Non-pigmented ciliary epithelial cell (primary cell): ENCODE measurements at regions not wholly inside any gene's neighbourhood (a gene's known extent, or its start where the extent isn't known, plus 50 kb on each side); places are given as distances from the start of the nearest gene placed in this dataset.

Experiments
- DNase-seq: peaks from one replicate; pipeline ENCODE4 v3.0.0-alpha.2; 2010; ENCODE audit warnings: low read depth

DNA sequence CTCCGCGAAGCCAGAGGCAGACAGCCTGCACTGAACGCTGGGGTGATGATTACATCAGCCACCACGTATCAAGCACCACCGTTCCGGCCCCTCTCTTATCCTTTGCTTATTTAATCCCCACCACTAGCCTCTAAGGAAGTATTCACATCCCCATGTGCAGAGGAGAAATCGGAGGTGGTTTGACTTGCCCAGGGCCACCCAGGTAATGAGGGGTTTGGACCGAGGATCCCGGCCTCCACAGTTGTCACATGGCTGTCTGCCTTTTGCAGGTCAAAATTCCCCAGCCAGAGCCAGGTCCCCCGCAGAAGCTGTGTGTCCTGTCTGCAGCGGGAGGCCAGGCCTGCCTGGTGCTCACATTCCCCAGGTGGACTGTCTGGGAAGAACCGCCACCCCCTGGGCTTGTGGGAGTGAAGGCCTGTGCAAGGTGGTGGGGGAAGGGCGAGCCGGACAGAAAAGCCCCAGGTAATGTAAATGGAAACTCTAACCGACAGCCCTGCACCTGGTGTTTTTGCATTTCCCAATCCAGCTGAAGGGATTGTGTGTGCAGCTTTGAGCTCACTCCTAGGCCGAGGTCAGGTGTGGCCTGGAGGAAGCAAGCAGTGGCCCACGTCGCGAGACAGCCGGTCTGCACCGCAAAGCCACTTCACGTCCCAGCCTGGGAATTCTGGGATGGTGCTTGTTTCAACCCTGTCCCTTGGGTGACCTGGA is 108.5 kb upstream of the ID2 start:
- no peak for DNase-seq

DNA sequence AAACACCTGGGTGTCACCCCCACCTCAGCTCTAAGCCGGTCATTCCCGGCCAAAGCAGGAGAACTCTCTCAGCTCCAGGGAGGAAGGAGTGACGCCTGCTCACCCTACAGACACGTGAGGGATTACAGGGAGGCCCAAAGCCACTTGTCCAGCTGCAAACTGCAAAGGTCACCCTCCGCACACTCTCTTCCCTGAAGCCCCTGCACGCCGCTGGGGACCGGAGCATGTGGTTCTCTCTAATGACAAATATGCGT is 108.0 kb upstream of the ID2 start:
- DNase-seq = no peak

DNA sequence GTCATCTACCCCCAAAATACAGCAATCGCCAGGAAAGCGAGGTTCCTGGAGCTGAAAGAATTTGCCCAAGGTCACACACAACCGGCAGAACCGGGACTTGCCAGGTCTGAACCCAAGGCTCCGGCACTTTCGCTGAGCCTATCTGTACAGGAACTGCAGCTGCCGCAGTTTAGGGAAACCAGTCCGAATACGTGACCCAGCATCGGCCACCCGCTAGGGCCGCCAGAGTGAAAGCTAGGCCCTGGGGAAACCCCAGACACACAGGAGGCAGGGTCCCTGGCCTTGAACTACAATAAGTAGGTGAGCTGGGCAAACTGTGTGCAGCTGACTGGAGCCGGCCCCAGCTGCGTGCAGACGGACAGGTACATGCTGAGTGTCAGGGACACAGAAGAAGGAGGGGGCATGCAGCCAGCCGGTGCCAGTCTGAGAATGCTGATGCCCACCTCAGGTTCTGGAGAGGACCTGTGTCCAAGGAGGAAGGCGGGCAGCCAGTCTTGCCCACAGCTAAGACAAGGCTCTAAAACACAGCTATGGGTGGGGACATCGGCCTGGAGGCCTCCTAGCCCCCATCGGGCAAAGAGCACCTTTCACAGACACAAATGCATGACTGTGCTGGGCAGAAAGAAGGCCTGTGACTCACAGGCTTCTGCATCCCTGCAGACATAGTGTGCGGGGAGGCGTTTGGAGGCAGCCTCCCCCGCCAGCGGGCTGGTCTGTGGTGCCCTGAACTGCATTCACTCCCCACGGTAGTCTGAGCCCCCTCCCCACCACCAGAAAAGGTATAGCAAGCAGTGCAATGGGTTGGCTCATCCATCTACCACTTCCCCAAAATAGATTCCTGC is 107.4 kb upstream of the ID2 start:
- no peak for DNase-seq

DNA sequence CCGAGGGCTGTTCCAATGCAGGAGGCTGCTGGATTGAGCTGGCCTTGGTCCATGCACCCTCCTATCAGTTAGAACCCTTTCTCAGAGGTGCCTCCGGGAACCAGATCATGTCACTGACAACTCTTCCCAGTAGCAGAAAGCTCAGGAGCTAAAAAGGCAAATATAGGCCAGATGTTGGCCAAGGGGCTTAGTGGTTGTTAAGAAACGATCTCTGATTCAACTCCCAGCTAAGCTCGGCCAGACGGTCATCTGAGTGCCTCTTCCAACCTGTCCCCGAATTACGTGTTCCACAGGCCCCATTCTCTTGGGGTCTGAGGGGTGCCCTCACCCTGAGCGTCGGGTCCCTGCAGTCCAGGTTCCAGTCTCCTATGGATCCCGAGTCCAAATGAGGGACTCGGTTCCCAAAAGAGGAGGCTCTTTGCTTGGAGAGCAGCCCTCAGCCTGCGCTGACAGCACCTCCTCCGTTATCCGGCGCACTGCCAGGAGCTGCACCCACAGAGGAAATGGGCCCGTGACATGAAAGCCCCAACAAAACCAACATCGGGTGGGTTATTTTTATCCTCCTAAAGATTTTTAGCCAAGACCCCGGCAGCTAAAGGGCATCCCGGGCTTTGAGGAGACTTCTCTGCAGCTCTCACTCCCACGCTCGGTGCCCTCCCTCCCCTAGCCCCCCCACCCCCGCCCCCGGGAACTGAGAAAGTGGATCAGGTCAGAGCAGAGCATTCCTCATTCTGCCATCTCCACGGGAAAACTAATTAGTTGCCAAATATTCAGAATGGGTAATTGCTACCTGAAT is 106.6 kb upstream of the ID2 start:
- no peak for DNase-seq

DNA sequence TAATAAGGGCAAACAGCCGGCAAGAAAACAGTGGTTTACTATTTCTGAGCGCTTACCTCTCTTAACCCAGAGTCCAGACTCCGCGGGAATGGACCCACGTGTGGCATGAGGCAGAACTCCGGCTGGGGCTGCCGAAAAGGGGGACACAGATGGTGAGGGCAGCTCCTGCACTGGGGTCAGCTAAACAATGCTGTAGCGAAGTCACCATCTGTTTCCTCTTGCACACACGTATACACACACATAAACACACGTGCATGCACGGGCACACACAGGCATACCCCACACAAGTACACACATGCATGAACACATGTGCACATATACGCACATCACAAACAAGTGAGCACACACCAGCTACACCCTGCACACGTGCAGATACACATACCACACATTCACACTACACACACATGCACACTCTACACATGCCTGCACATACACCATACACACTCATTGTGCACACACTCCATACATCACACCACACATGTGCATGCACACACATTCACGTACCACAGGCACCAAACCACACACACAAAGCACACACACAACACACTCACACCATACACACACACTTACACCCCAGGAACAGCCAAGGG is 105.9 kb upstream of the ID2 start:
- DNase-seq = no peak

DNA sequence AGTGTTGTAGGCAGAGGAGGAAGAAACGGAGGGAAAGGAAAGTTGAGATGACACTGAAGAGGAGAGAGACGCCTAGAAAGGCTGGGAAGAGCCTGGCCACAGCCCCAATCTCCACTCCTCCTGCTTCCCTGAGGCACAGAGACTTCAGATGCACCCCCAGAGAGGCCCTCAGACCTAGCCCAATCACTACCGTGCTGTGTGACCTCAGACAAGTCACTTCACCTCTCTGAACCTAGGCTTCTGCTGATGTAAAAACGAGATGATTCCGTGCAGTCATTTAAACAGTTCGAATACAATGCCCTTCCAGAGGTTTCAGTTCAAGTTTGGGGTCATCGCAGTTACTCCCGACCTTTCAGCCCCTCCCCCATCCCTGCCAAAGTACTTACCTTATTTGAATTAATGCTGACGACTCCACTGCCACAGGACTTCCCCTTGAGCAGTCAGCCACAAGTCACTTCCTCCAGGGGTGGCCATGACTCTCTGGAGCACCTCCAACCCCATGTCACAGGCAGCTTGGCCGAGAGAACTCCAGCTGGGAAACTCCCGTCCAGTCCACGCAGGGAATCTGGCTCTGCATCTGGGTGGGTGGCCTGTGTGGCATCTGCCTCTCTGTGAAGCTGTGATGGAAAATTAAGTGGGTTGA is 105.2 kb upstream of the ID2 start:
- DNase-seq = no peak

DNA sequence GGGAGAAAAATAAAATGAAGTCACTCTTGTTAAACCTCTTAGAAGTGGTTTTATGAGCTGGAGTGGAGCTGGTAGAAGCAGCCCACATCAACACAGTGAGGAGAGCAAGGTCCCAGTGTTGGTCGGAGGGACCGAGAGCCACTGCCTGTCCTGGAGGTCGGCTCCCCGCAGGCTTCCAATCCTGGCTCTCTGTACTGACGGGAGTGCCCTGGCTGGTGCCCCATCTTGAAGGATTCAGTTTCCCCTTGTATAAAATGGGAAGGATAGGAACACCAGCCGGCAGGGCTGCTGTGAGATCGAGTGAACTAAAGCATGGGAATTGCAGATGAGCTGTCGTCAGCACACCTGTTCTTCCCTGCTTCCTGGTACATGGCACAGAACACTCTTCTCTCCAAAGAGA is 104.3 kb upstream of the ID2 start:
- DNase-seq = no peak

DNA sequence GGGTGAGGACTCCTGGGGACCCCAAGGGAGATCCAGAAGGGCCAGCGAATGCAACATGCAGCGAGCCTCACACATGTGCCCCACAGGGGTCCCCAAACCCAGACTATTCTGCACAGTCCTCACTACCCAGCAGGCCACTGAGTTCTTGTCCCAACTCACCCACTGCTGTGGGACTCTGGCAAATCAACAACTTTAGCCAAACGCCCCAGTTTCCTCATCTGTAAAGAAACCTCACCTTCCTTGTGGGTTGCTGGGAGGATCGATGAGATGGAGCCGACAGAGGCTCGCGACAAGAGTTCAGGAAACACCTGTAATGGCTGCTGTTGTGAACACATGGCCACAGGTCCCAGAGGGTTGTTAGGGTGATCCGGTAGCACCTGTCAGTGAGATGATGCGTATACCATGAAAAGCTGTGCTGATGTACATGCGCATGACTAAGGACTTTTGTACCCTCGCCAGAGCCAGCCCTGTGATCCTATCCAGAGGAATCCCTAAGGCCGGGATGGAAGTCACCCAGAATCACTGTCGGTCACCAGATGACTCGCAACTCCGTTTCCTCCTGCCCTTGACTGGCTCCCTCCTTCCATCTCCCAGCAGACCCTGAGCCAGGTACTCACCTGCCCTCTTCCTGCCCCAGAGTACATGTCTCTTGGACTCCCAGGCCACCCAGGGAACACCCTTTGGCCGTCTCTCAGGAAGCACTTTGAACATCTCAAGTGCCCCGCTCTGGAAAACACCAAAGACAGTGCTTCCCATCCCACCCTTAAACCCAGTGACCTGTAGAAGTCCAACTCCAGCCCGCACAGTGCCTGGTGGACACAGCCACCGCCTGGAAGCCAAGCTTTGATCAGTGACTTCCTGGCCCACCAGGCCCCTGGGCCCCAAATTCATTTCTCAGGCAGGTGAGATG is 103.3 kb upstream of the ID2 start:
- DNase-seq = no peak

DNA sequence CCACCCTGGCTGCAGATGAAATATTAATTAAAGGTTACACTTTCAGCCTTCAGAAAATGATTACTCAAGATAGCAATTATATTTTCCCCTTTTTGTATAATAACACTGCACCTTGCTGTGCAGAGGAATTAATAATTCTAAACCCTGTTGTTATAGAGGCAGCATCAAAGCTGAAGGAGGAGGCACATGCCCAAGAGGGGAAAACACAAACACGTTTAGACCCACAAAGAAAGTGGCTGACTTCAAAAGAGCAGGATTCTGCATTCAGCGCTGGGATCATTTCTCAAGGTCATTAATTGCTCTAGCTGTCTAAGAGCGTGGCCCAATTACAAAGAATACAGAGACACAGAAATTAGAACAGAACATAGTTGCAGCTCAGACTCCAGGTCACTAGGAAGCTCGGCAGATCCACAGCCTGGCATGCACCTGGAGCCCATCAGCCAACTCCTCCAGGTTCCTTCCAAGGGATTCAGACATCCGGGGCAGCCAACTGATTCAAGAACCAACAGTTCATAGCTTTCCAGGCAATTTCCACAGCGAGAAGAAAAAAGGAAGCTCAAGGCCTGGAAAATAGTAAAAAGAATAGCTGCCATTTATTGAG is 102.3 kb upstream of the ID2 start:
- no peak for DNase-seq

DNA sequence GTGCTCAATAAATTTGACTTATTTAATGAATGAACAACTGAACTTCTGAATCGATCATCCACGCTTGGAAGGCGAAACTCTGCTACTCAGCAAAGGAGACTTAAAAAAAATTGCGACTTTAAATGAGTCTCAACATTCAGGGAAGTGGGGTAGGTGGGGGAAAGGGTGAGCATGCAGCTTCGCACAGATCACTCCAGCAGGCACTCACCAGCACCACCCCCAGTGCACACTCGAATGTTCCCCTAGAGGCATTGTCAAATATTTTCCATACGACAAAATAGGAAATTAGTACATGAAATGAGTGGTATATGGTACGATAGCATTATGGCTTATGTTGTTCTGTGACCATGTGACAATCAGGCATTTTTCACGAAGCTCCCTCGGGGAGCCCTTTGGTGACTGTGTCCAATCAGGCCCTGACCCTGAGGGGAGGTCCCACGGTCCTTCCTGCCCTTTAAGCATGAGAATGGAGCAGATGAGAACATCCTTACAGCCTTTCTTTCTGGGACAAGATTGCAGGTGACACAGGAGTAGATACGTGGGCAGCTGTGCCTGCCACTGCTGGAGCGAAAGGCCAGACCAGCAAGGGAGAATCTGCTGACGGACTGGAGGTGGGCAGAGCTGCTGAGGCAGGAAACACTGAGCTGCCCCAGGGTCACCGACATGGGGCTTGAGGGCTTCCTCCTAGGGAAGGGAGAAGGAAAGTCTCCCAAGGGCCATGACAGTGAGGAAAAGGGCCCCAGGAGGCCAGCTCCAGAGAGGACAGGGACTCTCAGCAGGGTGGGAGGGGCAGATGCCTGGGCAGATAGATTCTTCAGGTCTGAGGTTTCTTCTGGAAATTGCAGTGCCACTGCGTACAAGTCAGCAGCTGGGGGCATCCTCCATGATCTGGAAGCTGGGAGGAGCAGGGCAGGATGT is 101.3 kb upstream of the ID2 start:
- no peak for DNase-seq

DNA sequence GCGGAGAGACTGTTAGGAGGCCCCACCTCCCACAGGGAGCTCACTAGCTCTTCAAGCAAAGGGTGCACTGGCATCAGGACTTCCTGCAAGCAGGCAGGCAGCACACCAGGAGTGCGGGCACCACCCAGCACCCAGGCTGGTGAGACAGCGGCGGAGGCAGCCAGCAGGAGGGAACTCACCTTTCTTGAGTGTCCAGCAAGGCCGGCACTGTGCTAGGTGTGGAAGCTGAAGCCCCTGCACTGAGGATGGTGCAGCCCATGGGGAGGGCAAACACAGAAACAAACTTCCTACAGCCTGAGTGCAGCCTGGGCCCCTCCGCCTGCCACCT is 100.7 kb upstream of the ID2 start:
- no peak for DNase-seq

DNA sequence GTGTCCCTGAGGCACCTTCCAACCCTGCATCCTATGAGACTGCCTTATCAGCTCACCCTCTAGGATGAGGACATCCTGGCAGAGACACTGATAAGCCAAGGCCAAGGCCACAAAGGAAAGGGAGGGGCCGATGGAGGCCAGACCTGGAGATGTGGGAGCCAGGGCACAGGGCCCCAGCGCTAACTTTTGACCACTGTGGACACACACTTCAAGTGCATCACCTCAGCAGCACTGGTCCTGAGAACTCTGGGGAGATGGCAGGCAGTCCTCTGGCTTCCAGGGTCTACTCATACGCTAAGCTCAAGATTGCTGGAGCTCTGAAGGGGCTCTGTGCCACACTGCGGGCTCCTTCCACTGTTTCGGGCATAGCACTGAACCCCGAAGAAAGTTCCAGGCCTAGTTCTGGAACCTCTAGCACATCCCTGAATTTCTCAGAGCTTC is 100.2 kb upstream of the ID2 start:
- DNase-seq = no peak

DNA sequence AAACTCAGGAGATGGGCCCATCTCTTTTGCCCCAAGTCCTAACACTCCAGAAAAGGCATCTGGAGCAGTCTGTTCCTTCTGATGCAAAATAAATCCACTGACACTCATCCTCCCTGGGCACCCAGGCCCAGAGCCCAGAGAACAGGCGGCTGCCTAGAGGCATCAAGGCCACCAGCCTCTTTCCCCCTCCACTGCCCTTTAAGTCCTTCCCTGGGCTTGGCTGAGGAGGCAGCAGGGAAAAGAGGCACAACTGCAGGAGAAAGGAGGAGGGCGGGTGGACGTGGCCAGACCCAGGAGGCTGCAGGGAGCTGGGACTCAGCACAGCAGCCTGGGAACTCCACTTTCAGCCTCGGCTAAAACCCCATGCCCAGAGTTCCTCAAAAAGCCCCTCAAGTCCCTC is 99.7 kb upstream of the ID2 start:
- no peak for DNase-seq

DNA sequence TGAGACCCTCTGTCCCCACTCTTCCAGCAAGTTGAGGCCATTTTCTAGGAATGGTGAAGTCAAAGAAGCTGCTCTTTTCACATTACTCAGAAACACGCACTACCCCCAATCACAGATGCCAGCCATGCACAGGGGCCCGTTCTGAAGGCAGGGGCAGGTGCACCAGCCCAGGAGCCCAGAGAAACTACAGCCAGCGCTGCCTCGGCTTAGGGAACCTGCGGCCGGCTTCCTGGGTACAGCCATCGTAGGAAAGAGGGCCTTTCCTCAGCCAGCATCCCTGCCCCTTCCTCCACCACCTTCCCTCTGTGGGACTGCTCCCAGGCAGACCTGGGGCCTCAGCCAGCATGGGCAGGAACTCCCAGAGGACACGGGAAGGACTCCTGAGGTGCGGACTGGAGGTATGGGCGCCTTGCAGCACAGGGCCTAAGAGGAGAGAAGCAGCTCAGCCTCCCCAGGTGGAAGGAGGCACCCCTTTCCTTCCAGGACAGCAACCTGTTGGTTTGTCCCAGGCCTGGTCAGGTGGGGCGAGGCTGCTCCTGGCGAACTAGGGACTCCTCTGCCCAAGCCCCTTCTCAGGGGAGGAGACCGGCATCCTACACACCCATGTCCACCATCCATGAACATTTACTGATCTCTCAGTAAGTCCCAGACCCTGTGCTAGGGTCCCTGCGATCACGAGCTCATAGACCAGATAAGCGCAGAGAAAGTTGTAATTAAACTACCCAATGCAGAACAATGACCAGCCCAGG is 99.0 kb upstream of the ID2 start:
- no peak for DNase-seq

DNA sequence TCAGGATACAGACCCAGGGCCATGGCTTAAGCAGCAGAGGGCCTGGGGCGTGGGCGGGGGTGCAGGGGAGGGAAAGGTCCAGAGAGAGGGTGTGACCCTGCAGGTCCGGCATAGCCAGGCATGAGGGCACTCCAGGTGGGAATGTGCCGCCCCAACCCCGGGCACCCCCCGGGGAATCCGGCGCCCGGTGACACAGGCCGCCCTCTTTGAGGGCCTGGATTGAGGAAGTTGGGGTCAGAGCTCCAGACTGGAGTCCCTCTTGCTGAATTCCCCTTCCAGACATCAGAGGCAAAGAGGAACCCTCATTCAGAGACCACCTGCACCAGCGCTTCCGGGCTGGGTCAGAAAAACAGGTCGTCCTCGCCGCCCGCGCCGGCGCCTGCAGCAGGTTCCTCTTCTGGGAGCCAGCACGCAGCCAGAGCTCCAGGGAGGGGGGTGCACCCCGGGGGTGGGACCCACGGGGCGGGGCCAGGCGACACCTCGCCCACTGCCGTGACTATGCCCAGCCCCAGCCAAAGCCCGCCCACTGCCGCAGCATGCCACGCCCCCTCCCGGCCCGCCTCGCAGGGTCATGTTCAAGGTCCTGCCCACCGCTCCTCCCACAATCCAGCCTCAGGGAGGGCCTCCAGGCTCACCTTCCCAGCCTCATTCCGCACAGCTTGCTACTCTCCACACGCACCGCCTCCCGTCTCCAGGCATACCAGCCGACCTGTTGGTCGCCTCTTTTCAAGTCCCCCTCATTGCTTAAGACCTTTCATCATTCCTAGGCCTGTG is 98.3 kb upstream of the ID2 start:
- DNase-seq = no peak

DNA sequence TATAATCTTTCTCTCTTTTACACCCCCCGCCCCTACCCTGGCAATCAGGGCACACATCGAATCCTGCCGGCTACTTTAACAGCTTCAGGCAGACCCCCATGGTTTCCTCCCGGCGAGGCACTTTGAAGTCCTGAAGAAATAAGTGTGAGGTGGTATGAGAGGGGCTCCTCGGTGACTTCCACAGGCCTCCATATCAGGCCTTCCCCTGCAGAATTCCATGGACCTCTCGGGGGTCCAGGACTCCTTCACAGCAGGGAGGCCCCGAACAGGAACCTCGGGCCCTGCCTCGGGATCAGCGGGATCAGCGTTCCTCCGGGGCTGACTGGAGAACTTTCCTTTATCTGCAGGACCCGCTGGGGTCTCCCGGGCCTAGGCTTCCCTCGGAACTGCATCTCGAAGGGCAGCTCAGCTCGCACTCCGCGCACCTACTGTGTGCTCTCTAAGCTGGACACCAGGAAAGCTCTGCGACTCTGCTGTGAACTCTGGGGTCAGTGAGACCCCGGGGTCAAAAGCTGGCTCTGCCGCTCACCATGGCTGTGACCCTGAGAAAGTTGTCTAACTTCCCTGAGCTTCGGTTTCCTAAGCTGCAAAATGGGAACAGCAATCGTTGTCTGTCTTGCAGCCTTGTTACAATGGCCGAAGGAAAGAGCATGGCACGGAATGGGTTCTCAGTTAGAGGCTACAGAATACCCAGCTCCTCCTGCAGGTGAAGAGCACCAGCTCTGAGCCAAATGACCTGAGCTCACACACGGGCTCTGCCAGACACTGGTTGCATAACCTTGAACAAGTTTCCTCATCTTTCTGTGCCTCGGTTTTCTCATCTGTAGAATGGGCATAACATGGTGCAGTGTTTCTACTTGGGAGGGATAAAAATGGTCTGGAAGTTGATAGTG is 97.4 kb upstream of the ID2 start:
- DNase-seq = no peak

DNA sequence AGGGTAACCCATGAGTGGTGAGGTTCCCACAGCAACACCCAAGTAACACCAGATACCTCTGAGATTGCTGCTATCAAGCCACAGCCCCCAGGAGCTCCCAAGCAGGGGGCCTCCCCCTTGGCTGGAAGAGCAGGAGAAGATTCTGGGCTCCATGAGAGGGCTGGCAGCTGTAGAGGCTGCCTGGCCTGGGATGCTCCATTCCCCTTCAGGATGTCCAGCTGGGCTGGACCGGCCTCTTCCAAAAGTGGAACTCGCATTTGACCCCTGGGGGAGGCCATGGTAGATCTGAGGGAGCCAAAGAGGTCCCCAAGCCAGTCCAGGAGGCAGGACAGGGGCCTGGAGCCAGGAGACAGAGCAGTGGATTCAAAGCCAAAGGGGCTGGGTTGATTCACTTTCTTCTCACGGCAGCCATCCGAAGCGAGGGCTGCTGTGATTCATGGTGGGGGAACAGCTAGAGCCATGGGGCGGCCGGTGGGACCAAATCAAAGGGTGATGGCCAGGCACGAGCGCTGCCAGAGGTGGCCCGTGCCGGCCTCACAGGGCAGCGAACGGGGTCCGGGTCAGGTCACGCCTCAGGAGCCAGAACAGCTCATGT is 95.3 kb upstream of the ID2 start:
- no peak for DNase-seq
